Epithelial cell of esophagus (primary cell): ENCODE measurements at regions not wholly inside any gene's neighbourhood (a gene's known extent, or its start where the extent isn't known, plus 50 kb on each side); places are given as distances from the start of the nearest gene placed in this dataset.
"Not testable (repeated sequence)": the region's sequence is repeated elsewhere in the genome, so short reads cannot be mapped to it uniquely, and the experiment has no call there.

Source experiments
- DNase-seq: peaks from one replicate; pipeline ENCODE4 v3.0.0; 2010; ENCODE audit warnings: low read depth
- H3K4me3 ChIP-seq: 2 replicates; pipeline ENCODE4 v1.5.1; 2011; ENCODE audit warnings: mild to moderate bottlenecking, low read length, control low read depth
- CTCF ChIP-seq: IDR thresholded peaks from 2 replicates; pipeline ENCODE4 v1.5.1; 2011; ENCODE audit warnings: low read depth, mild to moderate bottlenecking, low read length, control low read depth, inconsistent platforms; ENCODE audit not compliant: insufficient read depth; ENCODE audit errors: missing control alignments

GRCh38 chr3:194955546-194955945, 269.9 kb downstream of the FAM43A start:
- no peak for TF ChIP-seq CTCF
- no peak for DNase-seq
- no peak overlapping the region for H3K4me3 ChIP-seq

DNA sequence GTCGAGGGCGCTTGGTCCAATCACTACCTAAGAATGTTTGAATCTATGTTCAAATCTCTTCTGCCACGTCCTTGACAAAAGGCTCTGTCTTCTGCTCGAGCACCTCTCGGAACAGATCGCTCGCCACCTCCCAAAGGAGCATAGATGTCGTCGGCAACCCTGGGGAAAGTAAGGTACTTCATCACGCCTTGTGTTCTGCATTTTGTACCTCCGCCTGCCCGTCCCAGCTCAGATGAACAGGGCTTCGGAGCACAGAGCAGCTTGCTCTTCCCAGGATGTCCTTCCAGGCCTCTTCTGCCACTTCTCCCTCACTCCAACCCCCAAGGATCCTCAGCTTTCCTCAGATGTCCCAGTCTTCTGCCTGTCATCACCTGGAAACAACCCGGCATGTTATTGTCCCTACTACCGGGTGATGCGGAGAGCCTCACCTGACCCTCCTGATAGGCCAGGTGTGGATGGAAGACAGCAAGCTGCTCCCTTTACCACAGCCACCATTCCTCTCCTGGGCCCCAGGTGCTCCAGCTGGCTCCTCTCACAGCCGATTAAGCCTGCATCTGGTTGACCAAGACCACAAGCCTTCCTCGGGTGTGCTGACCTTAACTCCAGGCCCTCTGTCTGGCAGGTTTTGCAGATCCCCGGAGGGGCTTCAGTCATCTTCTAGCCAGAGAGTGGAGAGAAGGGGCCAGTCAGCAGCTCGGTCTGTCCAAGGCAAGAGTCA, 270.5 kb downstream of the FAM43A start:
- H3K4me3 ChIP-seq: no peak overlapping the region
- TF ChIP-seq CTCF: no peak
- DNase-seq: no peak

- TF ChIP-seq CTCF: no peak
- no peak overlapping the region for H3K4me3 ChIP-seq
- no peak for DNase-seq
Observed at GRCh38 chr3:194956697-194957396, 271.2 kb downstream of the FAM43A start.

GRCh38 chr3:194957743-194958240, 272.1 kb downstream of the FAM43A start:
- no peak for TF ChIP-seq CTCF
- no peak overlapping the region for H3K4me3 ChIP-seq

GRCh38 chr3:194959217-194959616, 273.5 kb downstream of the FAM43A start:
- no peak for DNase-seq
- no peak for TF ChIP-seq CTCF
- H3K4me3 ChIP-seq: no peak overlapping the region

More at GRCh38 chr3:194957743-194958240, 272.1 kb downstream of the FAM43A start:
- no peak for DNase-seq

DNA sequence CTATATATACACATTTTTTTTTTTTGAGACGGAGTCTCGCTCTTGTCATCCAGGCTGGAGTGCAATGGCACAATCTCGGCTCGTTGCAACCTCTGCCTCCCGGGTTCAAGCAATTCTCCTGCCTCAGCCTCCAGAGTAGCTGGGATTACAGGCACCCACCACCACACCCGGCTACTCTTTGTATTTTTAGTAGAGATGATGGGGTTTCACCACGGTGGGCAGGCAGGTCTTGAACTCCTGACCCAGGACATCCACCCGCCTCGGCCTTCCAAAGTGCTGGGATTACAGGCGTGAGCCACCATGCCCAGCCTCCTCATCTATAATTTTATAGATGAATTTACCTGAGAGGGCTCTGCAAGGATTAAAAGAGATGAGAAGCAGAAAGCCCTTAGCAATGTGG, 274.0 kb downstream of the FAM43A start:
- not testable (repeated sequence) for DNase-seq

DNA sequence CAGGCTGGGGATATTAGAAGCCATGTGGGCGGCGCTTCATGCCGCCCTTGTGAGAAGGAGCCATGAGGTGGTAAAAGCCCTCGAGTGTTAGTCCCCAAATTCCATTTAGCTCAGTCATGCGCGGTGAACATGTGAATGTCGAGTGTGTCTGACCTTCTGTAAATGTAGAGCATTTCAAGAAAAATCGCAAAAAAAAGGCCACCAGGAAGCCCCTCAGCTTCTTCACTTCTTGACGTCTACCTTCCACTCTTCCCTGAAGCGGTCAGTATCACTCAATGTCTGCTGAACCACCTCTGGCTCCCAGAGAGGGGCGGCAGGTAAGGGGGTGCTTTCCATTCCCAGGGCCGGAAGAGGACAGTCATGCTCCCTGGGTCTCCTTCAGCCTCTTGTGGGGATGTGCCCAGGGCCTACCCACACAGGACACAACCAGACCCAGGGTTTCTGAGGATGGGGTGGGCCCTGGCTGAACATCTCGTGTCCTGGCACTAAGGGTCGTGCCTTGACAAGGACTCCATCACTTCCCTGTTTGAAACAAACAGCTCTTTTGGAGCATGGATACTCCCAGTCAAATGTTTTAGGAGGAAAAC, 274.9 kb downstream of the FAM43A start:
- DNase-seq: no peak
- no peak for TF ChIP-seq CTCF
- no peak overlapping the region for H3K4me3 ChIP-seq

More for the DNA sequence above, 274.0 kb downstream of the FAM43A start:
- not testable (repeated sequence) for H3K4me3 ChIP-seq
